Esophagus muscularis mucosa (tissue), 4 donors: ENCODE measurements at regions not wholly inside any gene's neighbourhood (a gene's known extent, or its start where the extent isn't known, plus 50 kb on each side); places are given as distances from the start of the nearest gene placed in this dataset.

ENCODE experiments used
- DNase-seq: peaks from one replicate; pipeline ENCODE4 v3.0.0-alpha.2; 2017; ENCODE audit errors: extremely low spot score
- H3K27ac ChIP-seq, 4 donors: fragments of 200-600 bp; sonication (generic); replicated peaks in 1 of 4; 1 replicate in 3 of 4; 2 replicates in 1 of 4; pipeline ENCODE4 v1.5.1; 2016 to 2019; ENCODE audit warnings: mild to moderate bottlenecking in 1 of 4
- H3K27me3 ChIP-seq, 4 donors: fragments of 200-600 bp; sonication (generic); one replicate each; pipeline versions ENCODE4 v1.5.1 to v1.6.0; 2016 to 2019
- H3K36me3 ChIP-seq, 4 donors: fragments of 200-600 bp; sonication (generic); one replicate each; pipeline ENCODE4 v1.5.1; 2016 to 2019
- H3K4me1 ChIP-seq, 4 donors: fragments of 200-600 bp; sonication (generic); one replicate each; pipeline ENCODE4 v1.5.1; 2016 to 2019
- H3K4me3 ChIP-seq, 4 donors: fragments of 200-600 bp; sonication (generic); 1 replicate in 2 of 4; 2 replicates in 2 of 4; pipeline ENCODE4 v1.5.1; 2016 to 2019; ENCODE audit warnings: mild to moderate bottlenecking in 4 of 4, moderate library complexity in 1 of 4
- H3K9me3 ChIP-seq, 4 donors: fragments of 200-600 bp; sonication (generic); 1 replicate in 3 of 4; 2 replicates in 1 of 4; pipeline ENCODE4 v1.5.1; 2016 to 2019
- CTCF ChIP-seq, 3 experiments: fragments of 200-600 bp in 2 of 3; fragments of 450-650 bp in 1 of 3; sonication (generic) in 2 of 3; IDR thresholded peaks; one replicate each; pipeline ENCODE4 v1.5.1; 2017 to 2019; ENCODE audit warnings: antibody characterized with exemption in 3 of 3, mild to moderate bottlenecking in 2 of 3, moderate library complexity in 1 of 3
- EP300 ChIP-seq: sonication (generic); formaldehyde crosslinking; IDR thresholded peaks from one replicate; pipeline ENCODE4 v1.6.1; 2017; ENCODE audit warnings: antibody characterized with exemption
- POLR2A ChIP-seq: fragments of 450-650 bp; IDR thresholded peaks from one replicate; pipeline ENCODE4 v1.6.1; 2017; ENCODE audit warnings: antibody characterized with exemption, moderate library complexity, mild to moderate bottlenecking, low read depth
- POLR2AphosphoS5 ChIP-seq, 2 donors: sonication (generic); formaldehyde crosslinking; IDR thresholded peaks; one replicate each; pipeline ENCODE4 v1.6.1; 2017; ENCODE audit warnings: antibody characterized with exemption in 2 of 2
- WGBS: methylation state at CpG from one replicate; pipeline ENCODE4 v1.1.5; 2018; 5-methylcytosine and 5-hydroxymethylcytosine counted together
- intact Hi-C: fragments of 100-400 bp; cut with DNase I; formaldehyde crosslinking; loops from one replicate; pipeline ENCODE4 v1.15.1; 2023

GRCh38 chr5:124056991-124057723 lies 545.2 kb downstream of the CSNK1G3 start:
- Histone ChIP-seq H3K27me3 (no peaks in the 10 kb centered on the region), H3K4me1 (peaks cover 9 to 36% (median 31%) of the 10 kb centered on the region in 4 donors), H3K27ac (no peak overlapping the region), H3K9me3 (no peaks in the 10 kb centered on the region), H3K4me3 (peak overlapping the region in 2 of 4 donors; percentile 5 to 17), H3K36me3 (no peaks in the 10 kb centered on the region)
- no peak for TF ChIP-seq POLR2A
- no peak for TF ChIP-seq CTCF (IDR thresholded peaks at IDR 0.05)
- no peak for TF ChIP-seq POLR2AphosphoS5 (IDR thresholded peaks at IDR 0.05)
- no peak for TF ChIP-seq EP300
- 32% methylated on average over 6 of the region's 6 CpGs for WGBS
- intact Hi-C loops: no loop called here
- no peak for DNase-seq

GRCh38 chr5:124056326-124056990 lies 544.5 kb downstream of the CSNK1G3 start:
- TF ChIP-seq EP300: no peak
- TF ChIP-seq CTCF (IDR thresholded peaks at IDR 0.05): no peak
- no peak for TF ChIP-seq POLR2A
- TF ChIP-seq POLR2AphosphoS5 (IDR thresholded peaks at IDR 0.05): no peak
- H3K27ac ChIP-seq: no peak overlapping the region
- no peak overlapping the region for H3K4me3 ChIP-seq
- H3K36me3 ChIP-seq: no peaks in the 10 kb centered on the region
- no peak for DNase-seq
- 84% methylated on average over 11 of the region's 11 CpGs for WGBS
- intact Hi-C loops: no loop called here
- no peaks in the 10 kb centered on the region for H3K27me3 ChIP-seq
- H3K9me3 ChIP-seq: no peaks in the 10 kb centered on the region
- H3K4me1 ChIP-seq: peaks cover 9 to 29% (median 25%) of the 10 kb centered on the region in 4 donors

- intact Hi-C loops: no loop called here
- H3K4me3 ChIP-seq: no peak overlapping the region
- H3K27me3 ChIP-seq: no peaks in the 10 kb centered on the region
- WGBS: 63% methylated on average over 1 of the region's 1 CpG
- TF ChIP-seq POLR2AphosphoS5 (IDR thresholded peaks at IDR 0.05) (no peak), CTCF (IDR thresholded peaks at IDR 0.05) (no peak), POLR2A (no peak), EP300 (no peak)
- no peak for DNase-seq
- H3K27ac ChIP-seq: no peak overlapping the region
- no peaks in the 10 kb centered on the region for H3K9me3 ChIP-seq
- peaks cover 9 to 22% (median 19%) of the 10 kb centered on the region in 4 donors for H3K4me1 ChIP-seq
- H3K36me3 ChIP-seq: no peaks in the 10 kb centered on the region
These were observed 543.8 kb downstream of the CSNK1G3 start for GRCh38 chr5:124055751-124056150.

GRCh38 chr5:124054564-124054963 lies 542.6 kb downstream of the CSNK1G3 start:
- Histone ChIP-seq H3K27me3 (no peaks in the 10 kb centered on the region), H3K27ac (no peak overlapping the region), H3K4me3 (no peak overlapping the region), H3K4me1 (peaks cover 9 to 23% (median 19%) of the 10 kb centered on the region in 4 donors), H3K9me3 (no peaks in the 10 kb centered on the region), H3K36me3 (no peaks in the 10 kb centered on the region)
- intact Hi-C loops: no loop called here
- DNase-seq: no peak
- TF ChIP-seq CTCF (IDR thresholded peaks at IDR 0.05) (no peak), POLR2A (no peak), POLR2AphosphoS5 (IDR thresholded peaks at IDR 0.05) (no peak), EP300 (no peak)
